Stimulated activated CD4-positive, alpha-beta T cell treated with anti-CD3 and anti-CD28 coated beads, TNF-alpha, amount 100 ng/mL, for 4 hours (primary cell): ENCODE measurements at regions not wholly inside any gene's neighbourhood (a gene's known extent, or its start where the extent isn't known, plus 50 kb on each side); places are given as distances from the start of the nearest gene placed in this dataset.
"Not testable (repeated sequence)": the region's sequence is repeated elsewhere in the genome, so short reads cannot be mapped to it uniquely, and the experiment has no call there.

Source experiments
- DNase-seq, 3 experiments: peaks; one replicate each; pipeline ENCODE4 v3.0.0-alpha.2; 2020; ENCODE audit warnings: low read depth in 3 of 3

GRCh38 chr7:150101282-150101681 lies 221.9 kb upstream of the LRRC61 start:
- not testable (repeated sequence) for DNase-seq

- not testable (repeated sequence) for DNase-seq
These were observed 215.9 kb upstream of the LRRC61 start for GRCh38 chr7:150107283-150107682.

GRCh38 chr7:150110375-150110820 lies 212.8 kb upstream of the LRRC61 start:
- not testable (repeated sequence) for DNase-seq

GRCh38 chr7:150110882-150111281 lies 212.3 kb upstream of the LRRC61 start:
- DNase-seq, result not testable (repeated sequence)

- not testable (repeated sequence) for DNase-seq
These were observed 211.6 kb upstream of the LRRC61 start for GRCh38 chr7:150111373-150112139.

GRCh38 chr7:150113301-150113700 lies 209.9 kb upstream of the LRRC61 start:
- not testable (repeated sequence) for DNase-seq

- DNase-seq, result not testable (repeated sequence)
These were observed 208.6 kb upstream of the LRRC61 start for GRCh38 chr7:150114591-150114990.

- not testable (repeated sequence) for DNase-seq
These were observed 203.2 kb upstream of the LRRC61 start for GRCh38 chr7:150119966-150120365.

- DNase-seq, result not testable (repeated sequence)
These were observed 197.3 kb upstream of the LRRC61 start for GRCh38 chr7:150125831-150126230.

- DNase-seq, result not testable (repeated sequence)
These were observed 188.7 kb upstream of the LRRC61 start for GRCh38 chr7:150134451-150134850.

GRCh38 chr7:150135620-150136190 lies 187.4 kb upstream of the LRRC61 start:
- DNase-seq, result not testable (repeated sequence)

GRCh38 chr7:150139840-150140239 lies 183.3 kb upstream of the LRRC61 start:
- not testable (repeated sequence) for DNase-seq

GRCh38 chr7:150141525-150142345 lies 181.4 kb upstream of the LRRC61 start:
- not testable (repeated sequence) for DNase-seq

GRCh38 chr7:150146124-150146523 lies 177.0 kb upstream of the LRRC61 start:
- DNase-seq, result not testable (repeated sequence)

- not testable (repeated sequence) for DNase-seq
These were observed 175.6 kb upstream of the LRRC61 start for GRCh38 chr7:150147524-150147923.

- not testable (repeated sequence) for DNase-seq
These were observed 167.1 kb upstream of the LRRC61 start for GRCh38 chr7:150156015-150156414.

- DNase-seq, result not testable (repeated sequence)
These were observed 164.5 kb upstream of the LRRC61 start for GRCh38 chr7:150158696-150159095.

GRCh38 chr7:150169515-150169914 lies 153.6 kb upstream of the LRRC61 start:
- DNase-seq, result not testable (repeated sequence)

- DNase-seq, result not testable (repeated sequence)
These were observed 153.1 kb upstream of the LRRC61 start for GRCh38 chr7:150169943-150170490.

GRCh38 chr7:150183602-150184001 lies 139.6 kb upstream of the LRRC61 start:
- not testable (repeated sequence) for DNase-seq

GRCh38 chr7:150189963-150190362 lies 133.2 kb upstream of the LRRC61 start:
- DNase-seq, result not testable (repeated sequence)

GRCh38 chr7:150192541-150192940 lies 130.6 kb upstream of the LRRC61 start:
- not testable (repeated sequence) for DNase-seq
